NB4 (cell line): ENCODE measurements at regions not wholly inside any gene's neighbourhood (a gene's known extent, or its start where the extent isn't known, plus 50 kb on each side); places are given as distances from the start of the nearest gene placed in this dataset.

ENCODE experiments used
- DNase-seq: peaks from one replicate; pipeline ENCODE4 v3.0.0; 2010; ENCODE audit warnings: low read depth
- H3K4me3 ChIP-seq: one replicate; pipeline ENCODE4 v1.5.1; 2011; ENCODE audit warnings: mild to moderate bottlenecking, low read depth, low read length, moderate library complexity
- CTCF ChIP-seq: IDR thresholded peaks from one replicate; pipeline ENCODE4 v1.5.1; 2012; ENCODE audit warnings: low read depth, low read length
- MAX ChIP-seq: IDR thresholded peaks from 2 replicates; pipeline ENCODE4 v1.6.1; 2011; ENCODE audit warnings: low read depth, low read length
- MYC ChIP-seq: IDR thresholded peaks from 2 replicates; pipeline ENCODE4 v1.6.1; 2011; ENCODE audit warnings: low read depth, low read length
- POLR2A ChIP-seq: IDR thresholded peaks from 2 replicates; pipeline ENCODE4 v1.6.1; 2011; ENCODE audit warnings: mild to moderate bottlenecking; ENCODE audit not compliant: insufficient read length; ENCODE audit errors: extremely low read depth

DNA sequence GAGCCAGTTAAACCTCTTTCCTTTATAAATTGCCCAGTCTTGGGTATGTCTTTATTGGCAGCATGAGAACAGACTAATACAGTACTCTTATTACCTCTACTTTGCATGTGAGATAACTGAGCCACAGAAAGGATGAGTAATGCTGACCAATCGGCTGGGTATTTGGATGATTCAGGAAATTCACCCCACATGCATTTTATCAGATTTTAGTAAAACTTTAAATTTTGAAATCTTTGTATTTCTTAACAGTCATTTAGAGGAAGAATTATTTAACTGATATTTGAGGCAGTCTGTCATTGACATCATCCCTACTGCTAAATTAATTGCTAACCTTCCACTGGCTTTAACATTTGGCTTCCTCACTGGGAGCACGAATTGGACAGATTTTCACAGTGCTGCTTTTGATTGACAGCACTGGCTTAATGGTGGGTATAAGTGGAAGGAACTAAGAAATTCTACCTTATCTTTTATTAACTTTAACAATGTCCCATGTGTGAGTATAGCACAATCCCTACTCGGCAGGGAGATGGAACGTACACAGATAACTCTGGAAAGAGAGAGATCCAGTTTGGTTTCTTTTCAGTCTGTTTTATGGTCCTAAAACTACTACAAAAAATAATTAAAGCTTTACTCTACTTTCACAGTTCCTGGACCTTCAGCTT lies 261.0 kb downstream of the DACT1 start:
- no peak for DNase-seq
- no peak overlapping the region for H3K4me3 ChIP-seq
- no peak for TF ChIP-seq POLR2A
- TF ChIP-seq CTCF, result no peak
- no peak for TF ChIP-seq MYC
- no peak for TF ChIP-seq MAX

DNA sequence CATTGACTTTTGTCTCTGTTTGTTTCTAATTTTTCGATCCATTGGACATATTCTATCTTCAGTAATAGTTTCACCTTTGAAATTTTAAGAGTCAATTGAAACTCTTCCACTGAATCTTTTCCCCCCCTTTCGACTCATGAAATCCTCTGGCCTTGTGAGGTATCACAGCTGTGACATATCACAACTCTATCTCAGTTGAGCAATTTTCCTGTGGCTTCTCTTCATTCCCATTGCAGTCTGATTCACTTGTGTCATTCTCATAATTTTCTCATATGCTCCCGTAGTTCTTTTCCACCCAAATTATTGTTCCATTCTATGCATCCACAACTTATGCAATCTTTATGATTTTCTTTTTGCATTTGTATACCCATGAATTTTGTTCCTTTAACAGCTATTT lies 261.6 kb downstream of the DACT1 start:
- DNase-seq, result no peak
- no peak for TF ChIP-seq MYC
- no peak for TF ChIP-seq POLR2A
- no peak for TF ChIP-seq MAX
- TF ChIP-seq CTCF, result no peak
- H3K4me3 ChIP-seq, result no peak overlapping the region

GRCh38 chr14:58901826-58902225 lies 264.1 kb downstream of the DACT1 start:
- TF ChIP-seq MYC (no peak), MAX (no peak), CTCF (no peak), POLR2A (no peak)
- no peak overlapping the region for H3K4me3 ChIP-seq
- DNase-seq, result no peak

DNA sequence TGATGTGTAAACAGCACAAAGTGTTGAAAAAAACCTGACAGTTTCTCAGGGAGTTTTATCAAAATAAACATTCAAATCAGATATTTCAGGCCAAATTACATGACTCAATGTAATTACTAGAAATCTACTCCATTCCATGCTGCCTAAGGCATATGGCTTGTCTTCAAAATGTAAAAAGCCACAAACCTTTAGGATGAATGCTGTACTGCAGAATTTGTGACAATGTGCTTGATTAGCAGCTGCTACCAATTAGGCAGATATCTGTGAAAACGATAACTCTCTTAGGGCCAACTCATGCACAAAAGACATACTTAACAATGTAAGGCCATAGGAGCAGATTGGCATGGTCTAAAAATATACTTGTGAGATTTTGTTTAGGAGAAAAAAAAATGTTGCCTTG lies 267.0 kb downstream of the DACT1 start:
- no peak overlapping the region for H3K4me3 ChIP-seq
- DNase-seq, result no peak
- TF ChIP-seq MYC (no peak), MAX (no peak), CTCF (no peak), POLR2A (no peak)

- TF ChIP-seq CTCF, result no peak
- no peak for TF ChIP-seq MAX
- TF ChIP-seq POLR2A, result no peak
- TF ChIP-seq MYC, result no peak
- no peak overlapping the region for H3K4me3 ChIP-seq
- no peak for DNase-seq
Observed at GRCh38 chr14:58907803-58908202, 270.0 kb downstream of the DACT1 start.

DNA sequence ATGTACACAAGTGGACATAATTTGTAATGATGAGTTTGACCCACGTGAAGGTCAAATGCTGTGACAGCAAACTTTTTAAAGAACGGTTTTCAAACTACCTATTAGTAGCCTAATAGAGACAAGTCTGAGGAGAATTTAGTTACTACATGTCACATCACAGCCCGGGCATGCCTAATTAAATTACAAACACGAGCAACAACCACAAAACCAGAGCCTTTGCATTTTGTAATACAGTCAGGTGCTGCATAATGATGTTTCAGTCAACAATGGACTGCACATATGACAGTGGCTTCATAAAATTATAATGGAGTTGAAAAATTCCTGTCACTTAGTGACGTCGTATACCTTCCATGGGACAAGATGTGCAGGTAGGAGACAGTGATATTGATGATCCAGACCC lies 274.5 kb downstream of the DACT1 start:
- DNase-seq, result no peak
- no peak overlapping the region for H3K4me3 ChIP-seq
- TF ChIP-seq MAX (no peak), MYC (no peak), POLR2A (no peak), CTCF (no peak)
